PC-9 (cell line): ENCODE measurements at regions not wholly inside any gene's neighbourhood (a gene's known extent, or its start where the extent isn't known, plus 50 kb on each side); places are given as distances from the start of the nearest gene placed in this dataset.

Experiments used
- EZH2 ChIP-seq: fragments of 200-600 bp; sonication (generic); IDR thresholded peaks from 2 replicates; pipeline ENCODE4 v1.8.0; 2017; ENCODE audit warnings: antibody characterized with exemption, low read depth
- TF ChIP-seq, protein P1 (sequence below): fragments of 200-600 bp; sonication (generic); conservative IDR thresholded peaks from 2 replicates; pipeline ENCODE4 v1.6.1; 2017; ENCODE audit warnings: mixed run types, antibody characterized with exemption, mild to moderate bottlenecking, moderate library complexity

DNA sequence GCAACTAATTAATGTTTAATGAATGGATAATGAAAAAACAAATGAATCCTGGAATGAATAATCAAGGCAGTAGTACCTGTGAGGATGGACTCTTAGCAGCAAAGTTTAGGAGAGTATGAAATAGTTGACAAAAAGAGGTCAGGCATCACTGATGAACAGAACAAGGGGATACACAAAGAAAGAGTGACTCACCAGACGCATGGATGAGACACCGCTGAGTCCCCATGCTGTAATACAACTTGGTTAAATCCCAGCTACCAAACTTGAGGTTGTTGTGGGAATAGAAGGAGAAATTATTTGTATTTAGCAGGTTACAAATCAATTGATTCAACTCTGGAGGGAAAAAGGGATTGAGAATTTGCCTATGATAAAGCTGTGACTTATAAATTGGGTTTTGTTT is 976.9 kb upstream of the TENM4 start:
- TF ChIP-seq, protein P1, sequence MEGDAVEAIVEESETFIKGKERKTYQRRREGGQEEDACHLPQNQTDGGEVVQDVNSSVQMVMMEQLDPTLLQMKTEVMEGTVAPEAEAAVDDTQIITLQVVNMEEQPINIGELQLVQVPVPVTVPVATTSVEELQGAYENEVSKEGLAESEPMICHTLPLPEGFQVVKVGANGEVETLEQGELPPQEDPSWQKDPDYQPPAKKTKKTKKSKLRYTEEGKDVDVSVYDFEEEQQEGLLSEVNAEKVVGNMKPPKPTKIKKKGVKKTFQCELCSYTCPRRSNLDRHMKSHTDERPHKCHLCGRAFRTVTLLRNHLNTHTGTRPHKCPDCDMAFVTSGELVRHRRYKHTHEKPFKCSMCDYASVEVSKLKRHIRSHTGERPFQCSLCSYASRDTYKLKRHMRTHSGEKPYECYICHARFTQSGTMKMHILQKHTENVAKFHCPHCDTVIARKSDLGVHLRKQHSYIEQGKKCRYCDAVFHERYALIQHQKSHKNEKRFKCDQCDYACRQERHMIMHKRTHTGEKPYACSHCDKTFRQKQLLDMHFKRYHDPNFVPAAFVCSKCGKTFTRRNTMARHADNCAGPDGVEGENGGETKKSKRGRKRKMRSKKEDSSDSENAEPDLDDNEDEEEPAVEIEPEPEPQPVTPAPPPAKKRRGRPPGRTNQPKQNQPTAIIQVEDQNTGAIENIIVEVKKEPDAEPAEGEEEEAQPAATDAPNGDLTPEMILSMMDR, result no peak
- TF ChIP-seq EZH2, result no peak
